Stimulated activated CD8-positive, alpha-beta memory T cell treated with anti-CD3 and anti-CD28 coated beads, Interleukin-4, amount 100 ng/mL, for 24 hours (primary cell): ENCODE measurements at regions not wholly inside any gene's neighbourhood (a gene's known extent, or its start where the extent isn't known, plus 50 kb on each side); places are given as distances from the start of the nearest gene placed in this dataset.
"Not testable (repeated sequence)": the region's sequence is repeated elsewhere in the genome, so short reads cannot be mapped to it uniquely, and the experiment has no call there.

Source experiments
- DNase-seq: peaks from one replicate; pipeline ENCODE4 v3.0.0-alpha.2; 2020; ENCODE audit warnings: low read depth

GRCh38 chr13:58908019-58908679 lies 1255.6 kb downstream of the DIAPH3 start:
- no peak for DNase-seq

- no peak for DNase-seq
These were observed 1244.2 kb downstream of the DIAPH3 start for GRCh38 chr13:58919551-58919950.

- no peak for DNase-seq
These were observed 1242.6 kb downstream of the DIAPH3 start for GRCh38 chr13:58921129-58921528.

GRCh38 chr13:58926858-58927257 lies 1236.9 kb downstream of the DIAPH3 start:
- DNase-seq = no peak

- no peak for DNase-seq
These were observed 1230.3 kb downstream of the DIAPH3 start for GRCh38 chr13:58933475-58933874.

GRCh38 chr13:58935689-58936088 lies 1228.0 kb downstream of the DIAPH3 start:
- DNase-seq = no peak

- no peak for DNase-seq
These were observed 1217.5 kb downstream of the DIAPH3 start for GRCh38 chr13:58946274-58946673.

- no peak for DNase-seq
These were observed 1214.1 kb downstream of the DIAPH3 start for GRCh38 chr13:58949646-58950045.

- no peak for DNase-seq
These were observed 1212.8 kb downstream of the DIAPH3 start for GRCh38 chr13:58950911-58951310.

- no peak for DNase-seq
These were observed 1210.1 kb downstream of the DIAPH3 start for GRCh38 chr13:58953638-58954037.

GRCh38 chr13:58955546-58956385 lies 1208.0 kb downstream of the DIAPH3 start:
- DNase-seq = no peak

GRCh38 chr13:58958097-58958496 lies 1205.6 kb downstream of the DIAPH3 start:
- not testable (repeated sequence) for DNase-seq

GRCh38 chr13:58960888-58961287 lies 1202.8 kb downstream of the DIAPH3 start:
- DNase-seq = no peak

- no peak for DNase-seq
These were observed 1200.4 kb downstream of the DIAPH3 start for GRCh38 chr13:58963321-58963720.

- no peak for DNase-seq
These were observed 1199.7 kb downstream of the DIAPH3 start for GRCh38 chr13:58964048-58964447.

GRCh38 chr13:58977085-58977484 lies 1186.6 kb downstream of the DIAPH3 start:
- no peak for DNase-seq

GRCh38 chr13:58978331-58978730 lies 1185.4 kb downstream of the DIAPH3 start:
- no peak for DNase-seq

- DNase-seq = no peak
These were observed 1183.9 kb downstream of the DIAPH3 start for GRCh38 chr13:58979851-58980250.

GRCh38 chr13:58985845-58986244 lies 1177.9 kb downstream of the DIAPH3 start:
- no peak for DNase-seq

GRCh38 chr13:58989556-58989955 lies 1174.2 kb downstream of the DIAPH3 start:
- DNase-seq = no peak

- no peak for DNase-seq
These were observed 1171.8 kb downstream of the DIAPH3 start for GRCh38 chr13:58991826-58992477.

- no peak for DNase-seq
These were observed 1171.2 kb downstream of the DIAPH3 start for GRCh38 chr13:58992478-58993042.

- no peak for DNase-seq
These were observed 1169.7 kb downstream of the DIAPH3 start for GRCh38 chr13:58994077-58994476.
